Panc1 (cell line): ENCODE measurements at regions not wholly inside any gene's neighbourhood (a gene's known extent, or its start where the extent isn't known, plus 50 kb on each side); places are given as distances from the start of the nearest gene placed in this dataset.

ENCODE experiments used
- ATAC-seq: fragments of 200-7000 bp; cut with Tn5 transposase; 2 replicates; pipeline ENCODE4 v1.9.1; 2020; ENCODE audit warnings: mild to moderate bottlenecking, moderate library complexity
- BruUV-seq: library from RNA; stranded (reverse); fragments of 400-500 nt; replicated peaks from 2 replicates; lab custom pipeline; 2021; lab: Mats Ljungman, UMichigan
- CTCF ChIA-PET: fragments of 300-600 bp; sonication (Branson Sonifier 250); formaldehyde crosslinking; loops from one replicate; lab custom pipeline; 2022; ENCODE audit warnings: antibody characterized with exemption; lab: Charles Lee
- POLR2A ChIA-PET: fragments of 300-600 bp; sonication (Branson Sonifier 250); formaldehyde crosslinking; loops from one replicate; lab custom pipeline; 2022; ENCODE audit warnings: antibody characterized with exemption; lab: Charles Lee
- DNase-seq: peaks from one replicate; pipeline ENCODE4 v3.0.0-alpha.2; 2010; ENCODE audit warnings: low read depth, low spot score
- H3K27ac ChIP-seq: 2 replicates; pipeline ENCODE4 v1.5.1; 2011; ENCODE audit warnings: mild to moderate bottlenecking, low read length, inconsistent platforms
- H3K27me3 ChIP-seq: fragments of 200-500 bp; sonication (Bioruptor generic); 2 replicates; pipeline ENCODE4 v1.6.0; 2014; ENCODE audit warnings: low read length, inconsistent platforms; ENCODE audit not compliant: control insufficient read depth, insufficient read depth
- H3K36me3 ChIP-seq: fragments of 200-500 bp; sonication (Bioruptor generic); 2 replicates; pipeline ENCODE4 v1.5.1; 2014; ENCODE audit warnings: inconsistent platforms, mild to moderate bottlenecking, low read length, moderate library complexity; ENCODE audit not compliant: control insufficient read depth, insufficient read depth
- H3K4me1 ChIP-seq: 2 replicates; pipeline ENCODE4 v1.5.1; 2011; ENCODE audit warnings: inconsistent platforms, mild to moderate bottlenecking, low read length, moderate library complexity; ENCODE audit not compliant: control insufficient read depth, insufficient read depth
- H3K4me3 ChIP-seq, 2 experiments: 2 replicates each; pipeline ENCODE4 v1.5.1; 2011 to 2012; ENCODE audit warnings: low read depth in 2 of 2, low read length in 2 of 2, mild to moderate bottlenecking in 2 of 2, inconsistent platforms in 1 of 2, moderate library complexity in 1 of 2
- H3K9me3 ChIP-seq: fragments of 200-500 bp; sonication (Bioruptor generic); 2 replicates; pipeline ENCODE4 v1.5.1; 2014; ENCODE audit warnings: low read depth, mild to moderate bottlenecking, inconsistent platforms, low read length, moderate library complexity; ENCODE audit not compliant: control insufficient read depth, insufficient read depth
- CTCF ChIP-seq: fragments of 450-650 bp; IDR thresholded peaks from 2 replicates; pipeline ENCODE4 v1.5.1; 2017; ENCODE audit warnings: mild to moderate bottlenecking
- POLR2AphosphoS5 ChIP-seq: IDR thresholded peaks from 2 replicates; pipeline ENCODE4 v1.6.1; 2012; ENCODE audit warnings: mild to moderate bottlenecking, low read depth, low read length, moderate library complexity
- REST ChIP-seq, 2 experiments: IDR thresholded peaks; 2 replicates each; pipeline ENCODE4 v1.6.1; 2011 to 2012; ENCODE audit warnings: low read depth in 2 of 2, control low read depth in 1 of 2, low read length in 1 of 2, mild to moderate bottlenecking in 1 of 2, moderate library complexity in 1 of 2; ENCODE audit not compliant: insufficient read depth in 1 of 2
- SIN3A ChIP-seq: IDR thresholded peaks from 2 replicates; pipeline ENCODE4 v1.6.1; 2012; ENCODE audit warnings: low read depth, mild to moderate bottlenecking, low read length, moderate library complexity, borderline replicate concordance; ENCODE audit not compliant: insufficient read depth
- TCF7L2 ChIP-seq: IDR thresholded peaks from 2 replicates; pipeline ENCODE4 v1.6.1; 2011; ENCODE audit warnings: mild to moderate bottlenecking, low read depth, low read length, inconsistent platforms
- in situ Hi-C: cut with HindIII; loops from 2 replicates; pipeline ENCODE4 v1.10.0; 2016; ENCODE audit warnings: low sequenced_read_pairs, low pct_unique_long_range_greater_than_20kb
- intact Hi-C: fragments of 100-400 bp; cut with micrococcal nuclease; formaldehyde crosslinking; loops from one replicate; pipeline ENCODE4 v1.10.0; 2022; ENCODE audit not compliant: unreplicated experiment

- BruUV-seq = no TSS peak
- TF ChIP-seq CTCF (no peak), POLR2AphosphoS5 (no peak), REST (IDR thresholded peaks at IDR 0.05; ENCODE audit: insufficient read depth in 1 of 2, low read depth in 2 of 2, low read length in 1 of 2) (no peak), TCF7L2 (no peak), SIN3A (no peak)
- POLR2A ChIA-PET = no interaction called here
Measured at GRCh38 chr2:47721296-47721695, 61.6 kb upstream of the MSH6 start.

GRCh38 chr2:47720559-47720958, 62.4 kb upstream of the MSH6 start:
- no peak for ATAC-seq
- Histone ChIP-seq H3K27ac (no peak overlapping the region), H3K4me3 (no peak overlapping the region), H3K36me3 (no peaks in the 10 kb centered on the region), H3K4me1 (no peaks in the 10 kb centered on the region), H3K9me3 (no peaks in the 10 kb centered on the region), H3K27me3 (no peaks in the 10 kb centered on the region)
- BruUV-seq = no TSS peak
- in situ Hi-C loops = no loop called here
- TF ChIP-seq TCF7L2 = no peak
- no peak for TF ChIP-seq REST (IDR thresholded peaks at IDR 0.05; ENCODE audit: insufficient read depth in 1 of 2, low read depth in 2 of 2, low read length in 1 of 2)
- no peak for TF ChIP-seq SIN3A
- no peak for TF ChIP-seq CTCF
- TF ChIP-seq POLR2AphosphoS5 = no peak
- intact Hi-C loops = no loop called here
- ChIA-PET CTCF (no interaction called here), POLR2A (interaction anchor here (0.6 kb wide), 1 partner anchor 915 kb away, joined by 3 read pairs; no protein-coding TSS in a partner anchor)
- no peak for DNase-seq

More at GRCh38 chr2:47721296-47721695, 61.6 kb upstream of the MSH6 start:
- intact Hi-C loops = no loop called here
- DNase-seq = no peak
- ATAC-seq = no peak
- H3K27me3 ChIP-seq = no peaks in the 10 kb centered on the region
- CTCF ChIA-PET = no interaction called here
- no peaks in the 10 kb centered on the region for H3K36me3 ChIP-seq
- H3K27ac ChIP-seq = no peak overlapping the region
- no peak overlapping the region for H3K4me3 ChIP-seq
- H3K4me1 ChIP-seq = no peaks in the 10 kb centered on the region
- in situ Hi-C loops = no loop called here
- no peaks in the 10 kb centered on the region for H3K9me3 ChIP-seq
